ENCODE measurements at regions not wholly inside any gene's neighbourhood (a gene's known extent, or its start where the extent isn't known, plus 50 kb on each side); places are given as distances from the start of the nearest gene placed in this dataset.
"Not testable (repeated sequence)": the region's sequence is repeated elsewhere in the genome, so short reads cannot be mapped to it uniquely, and the experiment has no call there.

DNA sequence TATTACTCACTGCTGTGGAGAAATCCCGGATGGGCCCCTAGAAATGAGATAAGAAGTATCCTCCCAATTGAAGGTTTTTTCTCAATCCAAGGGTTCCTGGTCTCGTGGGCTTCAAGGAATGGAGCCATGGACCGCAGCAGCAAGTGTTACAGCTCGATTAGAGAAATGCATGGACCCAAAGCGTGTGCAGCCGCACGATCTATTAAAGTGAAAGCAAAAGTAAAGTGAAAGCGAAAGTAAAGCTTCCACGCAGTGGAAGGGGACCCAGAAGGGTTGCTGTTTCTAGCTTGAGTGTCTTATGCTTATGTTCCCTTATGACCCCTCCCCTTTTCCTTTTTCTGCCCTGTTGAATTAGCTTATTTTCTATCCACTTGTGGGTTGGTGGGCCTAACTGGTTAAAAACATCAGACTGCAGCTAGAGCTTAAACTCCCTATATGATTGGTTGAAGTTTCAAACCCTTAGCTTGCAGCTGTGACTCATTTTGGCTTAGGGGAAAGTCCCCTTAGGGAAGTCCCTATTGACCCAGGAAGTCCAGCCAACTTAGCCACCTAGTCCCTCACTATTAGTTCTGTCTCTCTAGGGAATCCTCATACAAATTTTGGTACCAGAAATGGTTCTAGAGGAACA lies 1111.8 kb downstream of the TAF11L14 start:
- peak; percentile 28 to 51 for DNase-seq

DNA sequence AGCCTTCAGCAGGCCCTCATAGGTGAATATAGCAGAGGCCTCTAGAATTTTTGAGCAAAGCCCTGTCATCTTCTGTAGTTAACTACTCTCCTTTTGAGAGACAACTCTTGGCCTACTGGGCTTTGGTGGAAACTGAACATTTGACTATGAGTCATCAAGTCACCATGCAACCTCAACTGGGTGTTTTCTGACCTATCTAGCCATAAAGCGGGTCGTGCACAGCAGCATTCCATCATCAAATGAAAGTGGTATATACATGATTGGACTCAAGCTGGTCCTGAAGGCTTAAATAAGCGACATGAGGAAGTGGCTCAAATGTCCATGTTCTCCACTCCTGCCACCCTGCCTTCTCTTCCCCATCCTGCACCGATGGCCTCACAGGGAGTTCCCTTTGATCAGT lies 1115.5 kb downstream of the TAF11L14 start:
- no peak for DNase-seq

DNA sequence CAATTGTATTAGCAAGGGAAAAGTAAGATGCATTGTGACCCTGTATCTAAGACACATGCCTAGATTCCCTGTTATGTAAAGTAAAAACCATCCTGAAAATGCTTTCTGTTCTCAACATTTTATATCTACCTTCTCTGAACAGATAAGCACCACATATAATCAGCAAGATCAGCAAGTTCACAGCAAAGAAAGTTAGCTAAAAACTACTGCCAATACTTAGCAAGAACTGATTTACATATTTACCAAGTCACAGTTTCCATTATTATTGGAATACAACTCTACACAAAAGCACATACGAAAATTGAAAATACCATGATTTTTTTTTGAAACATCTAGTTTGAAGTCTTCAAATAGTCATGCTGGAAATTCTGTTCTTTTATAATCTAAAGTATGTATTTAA lies 1118.1 kb downstream of the TAF11L14 start:
- no peak for DNase-seq

DNA sequence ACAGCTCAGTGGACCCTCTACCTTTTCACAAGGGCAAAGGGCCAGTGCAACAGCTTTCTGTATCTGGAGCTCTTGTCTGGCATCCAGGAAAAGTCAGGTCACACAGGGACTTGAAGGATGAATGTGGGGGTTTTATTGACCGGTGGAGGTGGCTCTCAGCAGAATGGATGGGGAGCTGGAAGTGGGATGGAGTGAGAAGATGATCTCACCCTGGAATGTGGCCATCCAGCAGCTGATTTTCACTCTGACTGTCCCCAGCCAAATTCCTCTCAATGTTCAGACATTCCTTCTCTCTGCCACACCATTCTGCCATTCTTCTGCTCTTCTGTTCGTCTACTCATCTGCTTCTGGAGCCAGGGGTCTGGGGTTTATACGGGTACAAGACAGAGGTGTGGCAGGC lies 1119.9 kb downstream of the TAF11L14 start:
- DNase-seq, result no peak

DNA sequence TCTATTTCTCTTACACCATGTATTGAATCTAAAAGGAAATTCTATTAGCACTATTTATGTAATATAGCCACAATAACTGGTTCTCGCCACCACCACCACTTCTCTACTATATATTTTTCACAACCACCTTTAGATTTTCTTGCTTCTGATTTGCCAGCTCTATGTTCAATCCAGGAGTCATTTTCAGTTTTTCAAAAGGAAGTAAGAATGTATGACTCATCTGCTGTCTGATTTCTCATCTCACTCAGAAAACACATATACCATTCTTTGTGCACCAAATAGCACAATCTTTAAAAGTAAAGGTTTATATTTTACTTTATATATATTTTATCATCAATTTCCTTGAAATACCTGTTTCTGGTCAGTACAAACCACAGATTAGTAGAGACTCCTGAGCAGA lies 1127.5 kb downstream of the TAF11L14 start:
- DNase-seq, result no peak

DNA sequence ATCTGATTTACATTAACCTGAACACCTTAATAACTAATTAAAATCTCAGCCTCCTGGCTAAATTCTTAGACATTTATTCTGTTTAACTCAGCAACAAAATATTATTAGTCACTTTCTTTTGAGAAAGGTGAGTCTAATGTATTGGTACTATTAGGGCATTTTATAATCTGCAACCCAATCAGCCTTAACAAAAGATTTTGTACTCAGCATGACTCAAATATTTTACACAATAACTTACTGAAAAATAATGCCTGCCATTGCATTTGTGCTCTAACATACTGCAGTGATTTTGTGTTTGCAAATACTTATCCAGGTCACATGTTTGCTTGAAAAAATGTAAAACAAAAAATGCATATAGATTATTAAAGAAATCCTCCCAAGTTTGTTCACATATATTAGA lies 1129.9 kb downstream of the TAF11L14 start:
- no peak for DNase-seq

DNA sequence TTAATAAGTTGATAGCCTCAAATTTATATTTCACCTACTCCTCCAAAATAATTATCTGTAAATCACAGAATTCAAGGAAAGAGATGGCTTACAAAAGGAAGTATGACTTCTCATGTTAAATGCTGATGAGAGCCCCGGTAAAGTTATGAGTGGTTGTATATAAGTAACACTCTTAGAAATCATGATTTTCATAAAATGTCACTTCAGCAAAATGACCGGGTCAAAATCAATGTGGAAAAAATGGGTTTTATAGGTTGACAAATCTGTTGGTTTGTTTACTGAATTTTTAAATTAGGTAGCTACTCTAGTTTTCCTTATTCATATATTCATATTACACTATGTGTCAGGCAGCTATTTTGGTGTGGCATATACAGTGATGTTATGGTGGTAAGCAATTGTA lies 1131.0 kb downstream of the TAF11L14 start:
- no peak for DNase-seq

DNA sequence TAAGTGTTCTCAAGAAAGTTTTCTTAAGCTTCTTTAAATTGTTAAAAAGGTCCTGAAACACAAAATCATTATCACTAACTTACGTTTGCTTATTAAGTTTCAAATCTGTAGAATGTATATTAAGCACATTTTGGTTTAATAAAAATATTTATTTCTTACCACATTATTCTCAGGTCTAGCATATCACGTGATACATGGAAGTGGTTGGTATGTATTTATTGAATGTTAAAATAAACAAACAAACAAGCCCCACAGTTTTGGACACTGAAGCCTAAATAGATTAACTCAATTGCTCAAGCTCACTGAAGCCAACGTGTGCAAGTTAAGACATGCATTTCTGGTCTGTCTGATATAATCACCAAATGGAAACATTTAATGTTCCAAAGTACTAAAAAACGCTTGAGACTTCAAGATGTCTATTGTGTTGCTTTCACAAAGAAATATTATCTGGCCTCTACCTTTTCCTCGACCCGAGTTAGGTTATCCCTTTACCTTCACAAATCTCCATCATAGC lies 1136.9 kb downstream of the TAF11L14 start:
- DNase-seq, result no peak

DNA sequence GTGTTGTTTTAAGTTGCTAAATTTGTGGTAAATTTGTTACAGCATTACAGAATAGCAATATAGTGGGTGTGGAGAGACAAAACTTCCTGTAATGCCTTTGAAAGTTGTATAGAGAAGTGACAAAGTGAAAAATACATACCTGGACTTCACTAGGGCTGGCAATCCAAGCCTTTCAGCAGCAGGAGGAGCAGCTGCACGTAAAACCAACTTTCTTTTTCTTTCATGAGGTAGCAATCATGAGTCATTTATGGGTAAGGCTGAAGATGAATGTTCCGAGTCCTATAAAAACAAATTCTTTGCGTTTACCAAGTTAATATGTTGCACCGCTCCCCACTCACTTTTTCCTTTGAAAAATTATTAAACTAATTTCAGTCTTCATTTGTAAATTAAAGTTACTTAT lies 1138.2 kb downstream of the TAF11L14 start:
- DNase-seq, result no peak

DNA sequence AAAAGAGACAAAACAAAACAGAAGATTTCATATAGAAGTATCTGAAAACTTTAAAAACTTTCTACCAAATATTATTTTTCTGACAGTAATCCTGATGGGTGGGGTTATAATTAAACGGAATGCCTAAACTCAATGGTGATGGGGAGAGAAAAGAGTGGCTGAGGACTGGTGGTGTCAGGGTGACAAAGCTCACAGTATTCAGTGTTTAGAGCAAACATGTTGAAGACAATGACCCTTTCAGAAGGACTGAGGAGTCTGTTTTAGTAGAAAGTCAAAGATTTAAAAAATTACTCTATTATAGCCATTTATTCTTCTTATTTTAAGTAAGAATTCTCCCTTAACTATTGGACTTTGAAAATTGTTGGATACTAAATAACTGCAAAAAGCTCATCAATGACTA lies 1144.0 kb downstream of the TAF11L14 start:
- DNase-seq, result no peak

DNA sequence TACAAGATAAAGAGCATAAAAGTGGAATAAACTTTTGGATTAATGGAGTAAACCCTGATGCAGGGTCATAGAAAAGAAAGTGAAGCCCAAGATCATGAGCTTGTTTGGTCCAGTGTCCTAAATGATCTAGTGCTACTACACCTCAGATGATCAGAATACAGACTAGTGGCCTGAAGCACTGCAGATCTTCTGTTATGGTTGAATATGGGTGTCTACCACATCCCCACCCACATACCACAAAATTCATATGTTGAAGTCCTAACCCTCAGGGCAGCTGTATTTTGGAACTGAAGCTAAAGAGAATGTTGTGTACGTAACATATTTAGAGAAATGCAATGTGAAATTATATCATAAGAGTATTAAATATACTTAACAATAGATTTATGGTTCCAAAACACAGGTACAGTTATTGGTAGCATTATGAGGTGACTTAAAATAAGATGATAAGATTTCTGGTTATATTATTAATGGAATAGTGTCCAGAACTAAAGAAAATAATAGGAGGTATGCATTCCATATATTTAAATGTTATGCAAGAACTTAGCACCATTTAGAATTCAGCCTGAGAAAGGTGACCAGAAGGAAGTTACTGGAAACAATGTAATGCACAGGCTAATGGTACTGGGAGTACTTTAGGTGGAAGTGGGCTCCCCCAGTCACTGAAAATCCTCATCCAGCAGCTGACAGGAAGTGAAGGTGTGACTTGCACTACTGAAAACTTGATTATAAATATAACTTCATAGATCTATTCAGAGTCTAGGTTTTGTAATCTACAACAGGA lies 1155.1 kb downstream of the TAF11L14 start:
- DNase-seq, result no peak

DNA sequence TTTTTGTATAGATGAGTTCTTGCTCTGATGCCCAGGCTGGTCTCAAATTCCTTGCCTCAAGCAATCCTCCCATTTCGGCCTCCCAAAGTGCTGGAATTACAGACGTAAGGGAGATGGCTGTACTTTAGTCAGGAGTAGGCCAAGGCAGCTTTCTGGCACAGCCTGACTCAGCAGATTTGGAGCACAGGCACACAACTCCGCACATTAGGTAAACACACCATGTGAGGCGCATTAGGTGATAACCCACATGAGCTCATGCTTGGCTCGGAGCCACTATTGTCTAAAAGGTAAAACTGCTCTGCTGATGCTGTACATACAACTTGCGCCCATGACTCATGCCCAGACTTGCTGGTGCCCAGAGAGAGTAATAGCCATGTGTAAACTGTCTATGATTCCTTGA lies 1157.9 kb downstream of the TAF11L14 start:
- no peak for DNase-seq

DNA sequence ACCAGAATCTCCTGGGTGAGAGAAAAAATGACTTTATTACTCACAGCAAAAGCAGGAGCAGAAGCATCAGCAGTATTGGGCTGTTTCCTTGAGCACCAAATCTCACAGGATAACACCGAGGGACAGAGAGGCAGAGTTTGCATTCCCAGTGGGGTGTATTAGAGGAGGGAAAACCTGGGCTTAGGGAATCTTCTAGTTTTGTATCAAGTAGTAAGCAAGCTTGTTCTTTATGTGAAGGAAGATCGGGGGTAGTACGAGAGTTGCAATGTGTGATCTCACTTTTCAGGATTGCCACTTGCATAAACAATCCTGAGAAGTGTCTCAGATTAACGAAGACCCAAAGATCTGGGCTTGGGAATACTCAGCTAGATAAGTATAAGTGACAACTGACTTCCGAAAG lies 1163.0 kb downstream of the TAF11L14 start:
- no peak for DNase-seq

DNA sequence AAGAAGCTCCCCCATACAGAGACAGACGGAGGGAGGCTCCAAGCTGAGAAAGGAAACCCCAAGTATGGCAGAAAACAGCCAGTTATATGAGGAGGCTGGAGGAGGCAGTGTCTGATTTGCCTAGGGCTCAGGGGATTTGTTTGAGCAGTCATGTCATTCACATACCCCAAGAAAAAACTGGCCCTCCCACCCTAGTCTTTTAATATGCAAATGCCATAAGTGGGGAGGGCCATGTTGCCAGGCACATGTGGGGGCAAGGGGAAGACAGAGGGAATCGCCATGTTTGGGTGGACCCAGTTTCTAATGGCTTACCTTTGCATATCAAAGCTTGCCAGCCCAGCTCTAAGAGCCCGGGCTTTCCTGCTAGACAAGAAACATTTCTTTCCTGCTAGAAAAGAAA lies 1163.8 kb downstream of the TAF11L14 start:
- DNase-seq, result no peak

DNA sequence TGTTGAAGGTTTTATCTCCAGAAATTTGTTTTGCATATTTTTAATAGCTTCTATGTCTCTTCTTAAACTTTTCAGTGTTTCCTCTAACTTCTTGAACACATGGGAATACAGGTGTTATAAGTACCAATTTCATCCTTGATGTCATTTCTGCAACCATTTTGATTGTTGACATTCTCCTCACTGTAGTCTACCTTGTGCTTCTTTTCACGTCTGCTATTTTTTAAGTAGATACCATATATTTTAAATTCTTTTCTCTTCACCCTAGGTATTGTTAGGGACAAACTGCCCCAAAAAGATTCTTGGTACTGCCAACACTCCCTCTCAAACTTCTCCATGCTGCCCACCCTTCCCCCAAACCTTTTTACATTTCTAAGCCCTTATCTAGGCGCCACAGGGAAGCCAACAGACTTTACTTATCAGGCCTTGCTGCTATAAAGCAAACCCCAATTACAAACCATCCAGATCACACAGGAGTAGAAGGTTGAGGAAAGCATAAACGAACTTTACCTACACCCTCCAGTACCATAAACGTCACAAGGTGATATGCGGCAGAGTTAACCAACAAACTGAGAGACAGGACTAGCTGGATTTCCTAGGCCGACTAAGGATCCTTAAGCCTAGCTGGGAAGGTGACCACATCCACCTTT lies 1165.3 kb downstream of the TAF11L14 start:
- DNase-seq, result no peak

DNA sequence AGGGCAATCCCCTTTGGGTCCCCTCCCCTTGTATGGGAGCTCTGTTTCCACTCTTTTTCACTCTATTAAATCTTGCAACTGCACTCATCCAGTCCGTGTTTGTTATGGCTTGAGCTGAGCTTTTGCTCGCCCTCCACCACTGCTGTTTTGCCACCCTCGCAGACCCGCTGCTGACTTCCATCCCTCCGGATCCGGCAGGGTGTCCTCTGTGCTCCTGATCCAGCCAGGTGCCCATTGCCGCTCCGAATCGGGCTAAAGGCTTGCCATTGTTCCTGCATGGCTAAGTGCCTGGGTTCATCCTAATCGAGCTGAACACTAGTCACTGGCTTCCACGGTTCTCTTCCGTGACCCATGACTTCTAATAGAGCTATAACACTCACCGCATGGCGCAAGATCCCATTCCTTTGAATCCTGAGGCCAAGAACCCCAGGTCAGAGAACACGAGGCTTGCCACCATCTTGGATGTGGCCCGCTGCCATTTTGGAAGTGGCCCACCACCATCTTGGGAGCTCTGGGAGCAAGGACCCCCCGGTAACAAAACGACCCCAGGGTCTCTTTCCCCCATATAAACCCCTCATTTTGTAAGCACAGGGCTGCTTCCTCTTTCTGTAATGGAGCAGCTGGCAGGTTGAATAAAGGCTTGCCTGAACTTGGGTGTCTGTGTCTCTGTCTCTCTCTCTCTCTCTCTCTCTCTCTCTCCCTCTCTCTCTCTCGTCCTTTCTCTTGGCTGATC lies 1166.2 kb downstream of the TAF11L14 start:
- no peak for DNase-seq

DNA sequence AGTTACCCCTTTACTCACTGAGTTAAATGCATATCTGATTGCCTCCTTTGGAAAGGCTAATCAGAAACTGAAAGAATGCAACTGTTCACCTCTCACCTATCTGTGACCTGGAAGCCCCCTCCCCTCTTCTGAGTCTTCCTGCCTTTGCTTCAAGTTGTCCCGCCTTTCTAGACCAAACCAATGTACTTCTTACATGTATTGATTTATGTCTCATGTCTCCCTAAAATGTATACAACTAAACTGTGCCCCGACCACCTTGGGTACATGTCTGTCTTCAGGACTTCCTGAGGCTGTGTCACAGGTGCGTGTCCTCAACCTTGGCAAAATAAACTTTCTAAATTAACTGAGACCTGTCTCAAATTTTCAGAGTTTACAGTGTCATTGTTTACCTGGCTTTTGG lies 1167.2 kb downstream of the TAF11L14 start:
- not testable (repeated sequence) for DNase-seq

DNA sequence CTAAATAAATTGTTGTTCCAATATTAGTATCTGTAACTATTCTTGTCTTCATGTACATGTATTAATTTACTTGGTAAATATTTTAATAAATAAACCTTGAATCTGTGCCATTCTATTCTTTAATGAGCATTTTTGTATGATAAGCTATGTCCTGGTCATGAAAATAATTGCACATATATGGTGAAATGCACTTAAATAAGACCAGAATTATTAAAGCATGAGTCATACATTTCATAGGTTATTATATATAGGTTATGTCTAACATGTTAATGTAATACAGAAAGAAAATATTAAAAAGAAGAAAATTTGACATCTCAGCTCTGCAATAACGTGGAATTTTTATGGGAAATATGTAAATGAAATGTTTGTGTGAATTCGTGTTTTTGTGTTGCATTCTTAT lies 1168.1 kb downstream of the TAF11L14 start:
- no peak for DNase-seq

DNA sequence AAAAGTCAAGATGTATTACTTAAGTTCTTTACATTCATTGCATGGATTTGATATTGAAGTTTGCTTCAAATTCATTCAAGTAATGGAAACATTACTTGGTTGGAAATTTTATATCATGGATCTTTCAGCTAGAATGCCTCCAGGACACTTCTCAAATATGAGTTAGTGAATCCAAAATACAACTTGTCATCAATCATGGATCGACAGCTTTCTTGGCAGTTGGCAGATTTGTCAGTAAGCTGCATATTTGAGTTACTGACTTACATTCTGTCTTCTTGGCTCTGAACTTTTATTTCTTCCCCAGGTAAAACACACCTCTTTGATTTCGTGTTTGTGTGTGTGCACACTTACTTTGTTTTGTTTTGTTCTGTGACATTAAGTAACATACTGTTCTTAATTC lies 1171.1 kb downstream of the TAF11L14 start:
- DNase-seq, result no peak

DNA sequence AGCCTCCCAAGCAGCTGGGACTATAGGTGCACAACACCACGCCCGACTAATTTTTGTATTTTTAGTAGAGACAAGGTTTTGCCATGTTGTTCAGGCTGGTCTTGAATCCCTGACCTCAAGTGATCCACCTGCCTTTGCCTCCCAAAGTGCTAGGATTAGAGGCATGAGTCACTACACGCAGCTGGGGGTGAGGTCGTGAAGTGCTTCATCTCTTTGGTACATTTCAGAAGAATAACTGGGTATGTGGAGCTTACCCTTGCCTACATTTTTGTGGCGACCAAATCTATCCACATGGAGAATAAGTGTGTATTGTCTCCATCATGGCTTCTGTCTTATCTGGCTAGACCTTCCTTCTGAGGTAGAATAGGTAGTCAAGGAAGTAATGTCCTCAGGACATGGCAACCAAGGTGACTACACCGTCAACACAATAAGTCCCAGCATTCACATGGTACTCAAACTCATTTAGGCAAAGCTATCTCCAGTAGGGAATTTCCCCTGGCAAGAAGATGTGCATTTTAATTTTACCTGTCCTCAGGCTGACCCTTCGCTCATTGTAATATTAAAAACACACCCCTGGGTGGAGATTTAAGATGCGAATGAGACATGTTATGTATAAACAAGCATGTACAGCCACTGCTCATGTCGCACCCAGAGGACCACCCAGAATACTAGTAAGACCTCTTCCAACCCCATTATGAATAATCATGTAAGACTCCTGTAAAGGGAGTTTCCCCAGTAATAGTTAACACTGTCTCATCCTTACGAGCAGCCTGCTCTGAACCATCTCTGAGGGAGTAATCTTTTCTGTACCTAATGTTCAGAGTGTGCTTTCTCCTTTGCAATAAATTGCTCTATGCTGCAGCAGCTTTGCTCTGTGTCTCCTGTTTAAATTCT lies 1173.2 kb downstream of the TAF11L14 start:
- DNase-seq, result no peak

DNA sequence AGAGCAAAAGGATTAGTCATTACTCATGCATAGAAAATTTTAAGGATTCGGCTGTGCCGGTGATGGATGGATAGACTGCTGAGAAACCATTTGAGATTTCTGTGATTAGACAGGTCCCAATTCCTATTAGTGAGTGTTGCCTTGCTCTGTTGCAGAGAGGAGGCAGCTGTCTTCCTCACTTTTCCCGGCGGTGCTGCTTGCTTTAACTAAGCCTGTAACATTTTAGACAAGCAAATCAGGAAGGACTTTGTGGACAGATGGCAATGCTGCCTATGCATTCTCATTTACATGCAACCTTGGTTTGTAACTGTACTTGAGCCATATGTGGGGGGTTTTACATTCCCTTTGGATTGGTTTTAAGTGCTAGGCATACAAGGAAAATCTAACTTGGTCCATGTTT lies 1176.3 kb downstream of the CDH18 start:
- DNase-seq, result no peak

DNA sequence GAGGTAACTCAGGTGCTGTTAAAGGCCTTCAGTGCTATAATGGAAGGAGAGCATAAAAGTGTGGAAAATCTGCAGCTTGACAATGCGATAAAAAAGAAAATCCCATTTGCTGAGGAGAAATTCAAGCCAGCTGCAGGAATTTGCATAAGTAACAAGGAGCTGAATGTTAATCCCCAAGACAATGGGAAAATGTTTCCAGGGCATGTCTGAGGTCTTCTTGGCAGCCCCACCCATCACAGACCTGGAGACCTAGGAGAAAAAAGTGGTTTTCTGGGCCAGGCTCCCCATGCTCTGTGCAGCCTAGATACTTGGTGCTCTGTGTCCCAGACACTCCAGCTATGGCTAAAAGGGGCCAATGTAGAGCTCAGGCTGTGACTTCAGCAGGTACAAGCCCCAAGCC lies 1159.6 kb downstream of the CDH18 start:
- DNase-seq, result no peak
